ENCODE measurements at regions not wholly inside any gene's neighbourhood (a gene's known extent, or its start where the extent isn't known, plus 50 kb on each side); places are given as distances from the start of the nearest gene placed in this dataset.

- no peak for DNase-seq (ENCODE audit: low read depth)
- in situ Hi-C loops (cut with HindIII; ENCODE audit: low sequenced_read_pairs), result no loop called here
- no peak overlapping the region for H3K4me3 ChIP-seq (ENCODE audit: low read depth, low read length)
- no peak for TF ChIP-seq CTCF (IDR thresholded peaks at IDR 0.05; ENCODE audit: low read depth, low read length, missing control alignments)
These were observed 246.9 kb downstream of the NDUFA10 start for GRCh38 chr2:239778042-239778851.

GRCh38 chr2:239777219-239777618 lies 247.9 kb downstream of the NDUFA10 start:
- in situ Hi-C loops (cut with HindIII; ENCODE audit: low sequenced_read_pairs), result no loop called here
- DNase-seq (ENCODE audit: low read depth), result no peak
- no peak for TF ChIP-seq CTCF (IDR thresholded peaks at IDR 0.05; ENCODE audit: low read depth, low read length, missing control alignments)

GRCh38 chr2:239776436-239777005 lies 248.6 kb downstream of the NDUFA10 start:
- no peak for TF ChIP-seq CTCF (IDR thresholded peaks at IDR 0.05; ENCODE audit: low read depth, low read length, missing control alignments)
- H3K4me3 ChIP-seq (ENCODE audit: low read depth, low read length), result no peak overlapping the region
- no peak for DNase-seq (ENCODE audit: low read depth)
- in situ Hi-C loops (cut with HindIII; ENCODE audit: low sequenced_read_pairs), result no loop called here

More at GRCh38 chr2:239777219-239777618, 247.9 kb downstream of the NDUFA10 start:
- H3K4me3 ChIP-seq (ENCODE audit: low read depth, low read length), result no peak overlapping the region

GRCh38 chr2:239775623-239776435 lies 249.3 kb downstream of the NDUFA10 start:
- TF ChIP-seq CTCF (IDR thresholded peaks at IDR 0.05; ENCODE audit: low read depth, low read length, missing control alignments), result no peak
- DNase-seq (ENCODE audit: low read depth), result no peak
- no peak overlapping the region for H3K4me3 ChIP-seq (ENCODE audit: low read depth, low read length)
- in situ Hi-C loops (cut with HindIII; ENCODE audit: low sequenced_read_pairs), result no loop called here

GRCh38 chr2:239774933-239775622 lies 250.1 kb downstream of the NDUFA10 start:
- no peak overlapping the region for H3K4me3 ChIP-seq (ENCODE audit: low read depth, low read length)
- DNase-seq (ENCODE audit: low read depth), result no peak
- in situ Hi-C loops (cut with HindIII; ENCODE audit: low sequenced_read_pairs), result no loop called here
- no peak for TF ChIP-seq CTCF (IDR thresholded peaks at IDR 0.05; ENCODE audit: low read depth, low read length, missing control alignments)

GRCh38 chr2:239774142-239774462 lies 251.0 kb downstream of the NDUFA10 start:
- in situ Hi-C loops (cut with HindIII; ENCODE audit: low sequenced_read_pairs), result no loop called here
- DNase-seq (ENCODE audit: low read depth), result no peak
- TF ChIP-seq CTCF (IDR thresholded peaks at IDR 0.05; ENCODE audit: low read depth, low read length, missing control alignments), result no peak
- H3K4me3 ChIP-seq (ENCODE audit: low read depth, low read length), result no peak overlapping the region
